D721Med (cell line): ENCODE measurements at regions not wholly inside any gene's neighbourhood (a gene's known extent, or its start where the extent isn't known, plus 50 kb on each side); places are given as distances from the start of the nearest gene placed in this dataset.

ENCODE experiments used
- DNase-seq: peaks from one replicate; pipeline ENCODE4 v3.0.0; 2011; ENCODE audit warnings: low spot score; ENCODE audit not compliant: insufficient read length
- FAIRE-seq: peaks from 2 replicates; lab custom pipeline; 2011; peaks lifted over from hg19 to GRCh38; lab: Jason Lieb, UNC
- CTCF ChIP-seq: IDR thresholded peaks from 2 replicates; pipeline ENCODE4 v1.5.1; 2012; ENCODE audit warnings: mild to moderate bottlenecking, control low read depth; ENCODE audit not compliant: insufficient read depth; ENCODE audit errors: missing control alignments

GRCh38 chr10:29163746-29164145, 125.1 kb upstream of the LYZL1 start:
- DNase-seq, result no peak
- FAIRE-seq, result no peak

GRCh38 chr10:29166713-29167112, 122.2 kb upstream of the LYZL1 start:
- TF ChIP-seq CTCF, result no peak
- no peak for DNase-seq
- no peak for FAIRE-seq

More at GRCh38 chr10:29163746-29164145, 125.1 kb upstream of the LYZL1 start:
- TF ChIP-seq CTCF, result no peak

- FAIRE-seq (no peak), DNase-seq (no peak)
- no peak for TF ChIP-seq CTCF
These were observed 119.8 kb upstream of the LYZL1 start for GRCh38 chr10:29169021-29169420.

- DNase-seq (no peak), FAIRE-seq (no peak)
- no peak for TF ChIP-seq CTCF
These were observed 117.2 kb upstream of the LYZL1 start for GRCh38 chr10:29171717-29172116.

- DNase-seq, result no peak
- TF ChIP-seq CTCF, result no peak
- no peak for FAIRE-seq
These were observed 114.5 kb upstream of the LYZL1 start for GRCh38 chr10:29174389-29174788.

- no peak for FAIRE-seq
- TF ChIP-seq CTCF, result no peak
- no peak for DNase-seq
These were observed 111.7 kb upstream of the LYZL1 start for GRCh38 chr10:29176845-29177832.

GRCh38 chr10:29181936-29182335, 106.9 kb upstream of the LYZL1 start:
- no peak for TF ChIP-seq CTCF
- DNase-seq, result no peak
- FAIRE-seq, result no peak
